T-helper 1 cell (primary cell): ENCODE measurements at regions not wholly inside any gene's neighbourhood (a gene's known extent, or its start where the extent isn't known, plus 50 kb on each side); places are given as distances from the start of the nearest gene placed in this dataset.
A peak's percentile ranks its signal among the peaks of the same experiment; 100 is the strongest.
"Not testable (repeated sequence)": the region's sequence is repeated elsewhere in the genome, so short reads cannot be mapped to it uniquely, and the experiment has no call there.

ENCODE experiments used
- DNase-seq, 5 donors: peaks; one replicate each; pipeline ENCODE4 v3.0.0-alpha.2; 2012 to 2020

GRCh38 chr3:20539666-20540065 is 353.7 kb upstream of the SGO1 start:
- DNase-seq: no peak

- DNase-seq: no peak
These were observed 351.2 kb upstream of the SGO1 start for GRCh38 chr3:20537234-20537633.

GRCh38 chr3:20529911-20530310 is 343.9 kb upstream of the SGO1 start:
- DNase-seq: no peak

- no peak for DNase-seq
These were observed 342.3 kb upstream of the SGO1 start for GRCh38 chr3:20528180-20528770.

- DNase-seq: no peak
These were observed 341.4 kb upstream of the SGO1 start for GRCh38 chr3:20527368-20527767.

GRCh38 chr3:20524328-20524727 is 338.3 kb upstream of the SGO1 start:
- no peak for DNase-seq

GRCh38 chr3:20523293-20523692 is 337.3 kb upstream of the SGO1 start:
- DNase-seq: no peak

- DNase-seq: not testable (repeated sequence)
These were observed 331.3 kb upstream of the SGO1 start for GRCh38 chr3:20517316-20517715.

- no peak for DNase-seq
These were observed 330.3 kb upstream of the SGO1 start for GRCh38 chr3:20516311-20516710.

GRCh38 chr3:20515834-20516233 is 329.8 kb upstream of the SGO1 start:
- no peak for DNase-seq

- peak in 1 of 5 donors; percentile 1 for DNase-seq
These were observed 326.0 kb upstream of the SGO1 start for GRCh38 chr3:20511863-20512505.

- no peak for DNase-seq
These were observed 324.4 kb upstream of the SGO1 start for GRCh38 chr3:20510396-20510795.

- DNase-seq: no peak
These were observed 317.5 kb upstream of the SGO1 start for GRCh38 chr3:20503394-20504082.

- no peak for DNase-seq
These were observed 305.0 kb upstream of the SGO1 start for GRCh38 chr3:20490996-20491395.

- no peak for DNase-seq
These were observed 302.1 kb upstream of the SGO1 start for GRCh38 chr3:20488151-20488550.

- no peak for DNase-seq
These were observed 298.1 kb upstream of the SGO1 start for GRCh38 chr3:20484126-20484525.

GRCh38 chr3:20482350-20482749 is 296.3 kb upstream of the SGO1 start:
- DNase-seq: no peak

GRCh38 chr3:20480786-20481365 is 294.9 kb upstream of the SGO1 start:
- DNase-seq: no peak

- DNase-seq: no peak
These were observed 292.4 kb upstream of the SGO1 start for GRCh38 chr3:20478436-20478835.

GRCh38 chr3:20464237-20464636 is 278.2 kb upstream of the SGO1 start:
- DNase-seq: not testable (repeated sequence)

- no peak for DNase-seq
These were observed 276.7 kb upstream of the SGO1 start for GRCh38 chr3:20462723-20463122.

- no peak for DNase-seq
These were observed 276.2 kb upstream of the SGO1 start for GRCh38 chr3:20462226-20462625.

GRCh38 chr3:20458994-20459716 is 273.1 kb upstream of the SGO1 start:
- DNase-seq: no peak
